KBM-7 (cell line): ENCODE measurements at regions not wholly inside any gene's neighbourhood (a gene's known extent, or its start where the extent isn't known, plus 50 kb on each side); places are given as distances from the start of the nearest gene placed in this dataset.

Source experiments
- DNase-seq: peaks from one replicate; pipeline ENCODE4 v3.0.0-alpha.2; 2015
- in situ Hi-C: fragments of 300-500 bp; cut with MboI; formaldehyde crosslinking; loops from 2 replicates; pipeline ENCODE4 v1.14.3; 2020; ENCODE audit warnings: low sequenced_read_pairs, low pct_unique_long_range_greater_than_20kb, mixed read lengths

GRCh38 chr5:100479079-100479688 is 56.0 kb upstream of the FAM174A start:
- in situ Hi-C loops: no loop called here
- no peak for DNase-seq

GRCh38 chr5:100472091-100472490 is 63.1 kb upstream of the FAM174A start:
- DNase-seq: no peak
- in situ Hi-C loops: no loop called here

- DNase-seq: no peak
- in situ Hi-C loops: no loop called here
Measured at GRCh38 chr5:100469767-100470166, 65.4 kb upstream of the FAM174A start.

- in situ Hi-C loops: no loop called here
Measured at GRCh38 chr5:100464418-100464817, 70.8 kb upstream of the FAM174A start.

GRCh38 chr5:100456615-100457014 is 78.6 kb upstream of the FAM174A start:
- DNase-seq: no peak
- in situ Hi-C loops: no loop called here

More at GRCh38 chr5:100464418-100464817, 70.8 kb upstream of the FAM174A start:
- no peak for DNase-seq

GRCh38 chr5:100452126-100452525 is 83.0 kb upstream of the FAM174A start:
- no peak for DNase-seq
- in situ Hi-C loops: no loop called here

- in situ Hi-C loops: no loop called here
- no peak for DNase-seq
Measured at GRCh38 chr5:100448111-100448528, 87.1 kb upstream of the FAM174A start.

GRCh38 chr5:100446879-100447430 is 88.2 kb upstream of the FAM174A start:
- DNase-seq: no peak
- in situ Hi-C loops: no loop called here

GRCh38 chr5:100444961-100445360 is 90.2 kb upstream of the FAM174A start:
- DNase-seq: no peak
- in situ Hi-C loops: no loop called here

GRCh38 chr5:100434815-100435214 is 100.4 kb upstream of the FAM174A start:
- DNase-seq: no peak
- in situ Hi-C loops: no loop called here

GRCh38 chr5:100432741-100433140 is 102.4 kb upstream of the FAM174A start:
- no peak for DNase-seq
- in situ Hi-C loops: no loop called here

- in situ Hi-C loops: no loop called here
- DNase-seq: peak; percentile 51
Measured at GRCh38 chr5:100430268-100431195, 104.6 kb upstream of the FAM174A start.

GRCh38 chr5:100424787-100425186 is 110.4 kb upstream of the FAM174A start:
- in situ Hi-C loops: no loop called here

GRCh38 chr5:100424017-100424416 is 111.2 kb upstream of the FAM174A start:
- peak; percentile 15 for DNase-seq
- in situ Hi-C loops: no loop called here

More at GRCh38 chr5:100424787-100425186, 110.4 kb upstream of the FAM174A start:
- no peak for DNase-seq

- DNase-seq: no peak
- in situ Hi-C loops: no loop called here
Measured at GRCh38 chr5:100423330-100423729, 111.8 kb upstream of the FAM174A start.

GRCh38 chr5:100421360-100421759 is 113.8 kb upstream of the FAM174A start:
- in situ Hi-C loops: no loop called here
- no peak for DNase-seq

GRCh38 chr5:100418231-100418630 is 116.9 kb upstream of the FAM174A start:
- no peak for DNase-seq
- in situ Hi-C loops: no loop called here

GRCh38 chr5:100409660-100410151 is 125.5 kb upstream of the FAM174A start:
- in situ Hi-C loops: no loop called here
- DNase-seq: no peak

- no peak for DNase-seq
- in situ Hi-C loops: no loop called here
Measured at GRCh38 chr5:100407053-100407452, 128.1 kb upstream of the FAM174A start.

- in situ Hi-C loops: no loop called here
- DNase-seq: no peak
Measured at GRCh38 chr5:100406640-100407039, 128.5 kb upstream of the FAM174A start.
